ENCODE measurements at regions not wholly inside any gene's neighbourhood (a gene's known extent, or its start where the extent isn't known, plus 50 kb on each side); places are given as distances from the start of the nearest gene placed in this dataset.
A peak's percentile ranks its signal among the peaks of the same experiment; 100 is the strongest.

- H3K27me3 ChIP-seq (ENCODE audit: control insufficient read depth, insufficient read depth, low read length): no peaks in the 10 kb centered on the region
- no peak for TF ChIP-seq CTCF (IDR thresholded peaks at IDR 0.05; ENCODE audit: insufficient read depth, low read length, severe bottlenecking)
- no peaks in the 10 kb centered on the region for H3K36me3 ChIP-seq (ENCODE audit: control insufficient read depth, insufficient read depth, low read length)
- no peak for FAIRE-seq
- no peak for DNase-seq (ENCODE audit: low read depth)
- no peak overlapping the region for H3K4me3 ChIP-seq (ENCODE audit: low read depth, low read length)
Measured at GRCh38 chr1:37305108-37305507, 169.3 kb upstream of the ZC3H12A start.

DNA sequence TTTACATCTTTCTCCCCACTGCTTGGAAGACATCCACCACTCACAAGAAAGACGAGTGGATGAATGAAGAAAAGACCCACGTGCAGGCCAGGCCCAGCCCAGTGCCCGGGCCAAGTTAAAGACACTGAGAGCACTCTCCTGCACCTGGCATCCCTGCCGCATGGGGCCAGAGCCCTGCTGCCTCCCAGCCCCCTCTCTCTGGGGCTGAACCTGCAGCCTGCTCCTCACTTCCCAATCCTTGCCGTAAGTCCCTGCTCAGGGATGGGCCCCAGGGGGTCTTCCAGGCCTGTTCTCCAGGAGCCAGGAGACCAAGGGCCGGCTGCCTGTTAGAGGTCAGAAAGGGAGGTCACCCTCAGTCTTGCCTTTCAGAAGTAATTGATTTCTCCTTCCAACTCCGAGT is 168.5 kb upstream of the ZC3H12A start:
- Histone ChIP-seq H3K4me3 (ENCODE audit: low read depth, low read length) (no peak overlapping the region), H3K27me3 (ENCODE audit: control insufficient read depth, insufficient read depth, low read length) (no peaks in the 10 kb centered on the region)
- no peak for FAIRE-seq

DNA sequence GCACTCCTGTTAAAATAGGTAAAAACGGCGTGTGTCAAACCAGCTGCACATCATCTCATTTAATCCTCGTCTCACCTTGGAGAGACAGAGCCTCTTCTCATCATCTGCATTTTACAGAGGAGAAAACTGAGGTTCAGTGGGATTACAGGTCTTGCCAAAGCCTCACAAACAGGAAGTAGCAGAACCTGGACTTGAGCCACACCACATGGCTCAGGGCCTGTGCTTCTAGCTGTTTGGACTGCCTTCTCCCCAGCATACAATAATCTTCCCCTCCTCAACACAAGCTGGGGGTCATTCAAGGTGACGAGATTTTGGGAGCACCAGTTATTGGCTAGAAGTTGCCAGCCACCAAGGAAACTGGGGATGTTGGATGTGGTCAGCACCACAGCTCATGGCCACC is 167.9 kb upstream of the ZC3H12A start:
- Histone ChIP-seq H3K4me3 (ENCODE audit: low read depth, low read length) (no peak overlapping the region), H3K36me3 (ENCODE audit: control insufficient read depth, insufficient read depth, low read length) (no peaks in the 10 kb centered on the region), H3K27me3 (ENCODE audit: control insufficient read depth, insufficient read depth, low read length) (no peaks in the 10 kb centered on the region)
- no peak for DNase-seq (ENCODE audit: low read depth)
- TF ChIP-seq CTCF (IDR thresholded peaks at IDR 0.05; ENCODE audit: insufficient read depth, low read length, severe bottlenecking): no peak
- FAIRE-seq: peak; percentile 7

More for the DNA sequence above, 168.5 kb upstream of the ZC3H12A start:
- no peaks in the 10 kb centered on the region for H3K36me3 ChIP-seq (ENCODE audit: control insufficient read depth, insufficient read depth, low read length)
- TF ChIP-seq CTCF (IDR thresholded peaks at IDR 0.05; ENCODE audit: insufficient read depth, low read length, severe bottlenecking): no peak
- DNase-seq (ENCODE audit: low read depth): no peak

DNA sequence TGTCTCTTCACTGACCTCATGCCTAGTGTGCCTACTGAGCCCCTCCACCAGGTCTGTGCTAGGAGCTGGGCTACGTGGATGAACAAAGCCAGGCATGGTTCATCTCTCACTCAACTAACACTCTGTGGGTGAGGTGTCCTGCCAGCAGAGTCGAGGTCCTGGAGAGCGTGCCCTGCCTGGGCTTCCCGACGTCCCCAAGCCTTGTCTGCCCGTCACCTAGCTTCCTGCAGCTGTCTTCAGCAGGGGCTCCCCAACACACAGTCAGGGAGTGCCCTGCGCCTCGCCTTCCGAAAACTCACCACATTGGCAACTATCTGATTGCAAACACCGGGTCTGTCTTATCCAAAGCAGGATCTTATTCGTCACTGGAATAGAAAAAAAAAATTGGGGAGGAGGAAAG is 167.5 kb upstream of the ZC3H12A start:
- TF ChIP-seq CTCF (IDR thresholded peaks at IDR 0.05; ENCODE audit: insufficient read depth, low read length, severe bottlenecking): no peak
- Histone ChIP-seq H3K4me3 (ENCODE audit: low read depth, low read length) (no peak overlapping the region), H3K36me3 (ENCODE audit: control insufficient read depth, insufficient read depth, low read length) (no peaks in the 10 kb centered on the region), H3K27me3 (ENCODE audit: control insufficient read depth, insufficient read depth, low read length) (no peaks in the 10 kb centered on the region)
- FAIRE-seq: peak; percentile 18
- DNase-seq (ENCODE audit: low read depth): no peak

DNA sequence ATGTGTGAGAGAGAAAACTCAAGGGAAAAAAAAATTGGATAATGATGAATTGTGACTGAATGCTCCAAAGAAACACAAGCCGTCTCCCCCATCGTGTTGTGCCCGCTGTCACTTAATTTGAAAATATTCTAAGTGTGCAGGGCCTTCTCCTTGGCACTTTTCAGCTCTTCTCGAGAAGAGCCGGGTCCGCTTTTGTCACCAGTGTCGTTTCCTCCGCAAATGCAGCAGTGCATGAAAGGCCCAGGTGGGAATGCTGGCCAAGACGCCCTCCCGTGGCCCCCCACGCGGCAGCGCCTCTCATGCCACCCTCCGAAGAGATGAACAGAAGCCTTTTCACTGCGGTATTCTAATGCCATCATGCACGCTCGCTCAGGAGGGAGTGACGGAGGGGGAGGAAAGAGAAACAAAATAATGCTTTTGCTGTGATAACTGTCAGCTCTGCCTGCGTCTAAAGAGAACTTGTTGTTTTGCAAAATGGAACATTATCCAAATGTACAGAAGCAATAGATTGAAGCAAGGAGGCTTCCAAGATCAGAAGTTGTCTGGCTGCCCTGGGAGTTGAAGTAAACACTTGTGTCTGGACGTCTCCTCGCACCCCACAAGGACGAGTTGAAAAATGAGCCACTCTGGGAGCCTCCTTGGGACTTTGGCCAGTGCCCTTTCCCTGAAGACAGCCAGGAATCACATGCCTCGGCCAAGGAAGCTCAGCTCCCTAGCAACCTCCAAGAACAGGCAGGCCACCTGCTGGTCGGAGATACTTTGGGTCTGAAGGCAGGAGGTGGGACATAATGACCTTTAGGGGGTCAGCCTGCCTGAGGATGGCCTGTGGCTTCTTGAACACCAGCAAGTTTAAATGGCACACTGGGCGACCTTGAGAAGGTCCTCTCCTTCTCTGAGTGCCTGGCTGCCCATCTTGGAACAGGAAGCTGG is 166.1 kb upstream of the ZC3H12A start:
- TF ChIP-seq CTCF (IDR thresholded peaks at IDR 0.05; ENCODE audit: insufficient read depth, low read length, severe bottlenecking): no peak
- no peaks in the 10 kb centered on the region for H3K36me3 ChIP-seq (ENCODE audit: control insufficient read depth, insufficient read depth, low read length)
- DNase-seq (ENCODE audit: low read depth) (no peak), FAIRE-seq (no peak)
- H3K4me3 ChIP-seq (ENCODE audit: low read depth, low read length): no peak overlapping the region
- H3K27me3 ChIP-seq (ENCODE audit: control insufficient read depth, insufficient read depth, low read length): no peaks in the 10 kb centered on the region
